Kidney (tissue), 13 donors: ENCODE measurements at regions not wholly inside any gene's neighbourhood (a gene's known extent, or its start where the extent isn't known, plus 50 kb on each side); places are given as distances from the start of the nearest gene placed in this dataset.

Experiments used
- DNase-seq, 5 donors: peaks; one replicate each; pipeline ENCODE4 v3.0.0-alpha.2; 2013 to 2020
- FAIRE-seq: peaks from 2 replicates; lab custom pipeline; 2012; peaks lifted over from hg19 to GRCh38; lab: Jason Lieb, UNC
- H3K27ac ChIP-seq, 2 donors: one replicate each; pipeline ENCODE4 v1.7.0; 2013; ENCODE audit warnings: low read depth in 2 of 2, low read length in 2 of 2, inconsistent platforms in 1 of 2
- H3K27me3 ChIP-seq: one replicate; pipeline ENCODE4 v1.7.1; 2013; ENCODE audit warnings: low read length, inconsistent platforms; ENCODE audit not compliant: control insufficient read depth, insufficient read depth
- H3K36me3 ChIP-seq, 3 donors: one replicate each; pipeline versions ENCODE4 v1.7.0 to v1.7.1; 2013; ENCODE audit warnings: low read length in 3 of 3, control low read depth in 1 of 3, inconsistent platforms in 1 of 3; ENCODE audit not compliant: insufficient read depth in 3 of 3, control insufficient read depth in 2 of 3
- H3K4me1 ChIP-seq, 3 donors: one replicate each; pipeline versions ENCODE4 v1.7.0 to v1.7.1; 2013; ENCODE audit warnings: low read length in 3 of 3, inconsistent platforms in 1 of 3, low read depth in 1 of 3; ENCODE audit not compliant: control insufficient read depth in 2 of 3, insufficient read depth in 2 of 3
- H3K4me3 ChIP-seq, 3 donors: one replicate each; pipeline versions ENCODE4 v1.7.0 to v1.8.1; 2013; ENCODE audit warnings: low read length in 3 of 3, control low read depth in 1 of 3, inconsistent platforms in 1 of 3
- H3K9ac ChIP-seq, 3 donors: one replicate each; pipeline versions ENCODE4 v1.7.0 to v1.7.1; 2013; ENCODE audit warnings: low read length in 3 of 3, control low read depth in 1 of 3, inconsistent platforms in 1 of 3
- H3K9me3 ChIP-seq, 3 donors: one replicate each; pipeline versions ENCODE4 v1.7.0 to v1.7.1; 2013; ENCODE audit warnings: low read length in 3 of 3, control low read depth in 1 of 3, inconsistent platforms in 1 of 3; ENCODE audit not compliant: control insufficient read depth in 2 of 3, insufficient read depth in 1 of 3
- intact Hi-C: fragments of 100-400 bp; cut with DNase I; formaldehyde crosslinking; loops from one replicate; pipeline ENCODE4 v1.11.1; 2022
- TF ChIP-seq, protein P1 (sequence below): IDR thresholded peaks from 3 replicates; pipeline ENCODE4 v1.5.1; 2012; ENCODE audit warnings: mild to moderate bottlenecking, moderate library complexity, borderline replicate concordance; ENCODE audit not compliant: insufficient read depth; ENCODE audit errors: extremely low read depth
- donor health status: control.
- donor health status: control.
- donor health status: control.
- donor health status: control.
- donor health status: control.
- donor health status: DM: yes; HTN: yes; CAD: no.
- donor health status: Normal renal cell carcinoma (clear cell type).

- intact Hi-C loops, result no loop called here
- FAIRE-seq (no peak), DNase-seq (no peak)
- H3K9ac ChIP-seq, result no peak overlapping the region
- TF ChIP-seq, protein P1, sequence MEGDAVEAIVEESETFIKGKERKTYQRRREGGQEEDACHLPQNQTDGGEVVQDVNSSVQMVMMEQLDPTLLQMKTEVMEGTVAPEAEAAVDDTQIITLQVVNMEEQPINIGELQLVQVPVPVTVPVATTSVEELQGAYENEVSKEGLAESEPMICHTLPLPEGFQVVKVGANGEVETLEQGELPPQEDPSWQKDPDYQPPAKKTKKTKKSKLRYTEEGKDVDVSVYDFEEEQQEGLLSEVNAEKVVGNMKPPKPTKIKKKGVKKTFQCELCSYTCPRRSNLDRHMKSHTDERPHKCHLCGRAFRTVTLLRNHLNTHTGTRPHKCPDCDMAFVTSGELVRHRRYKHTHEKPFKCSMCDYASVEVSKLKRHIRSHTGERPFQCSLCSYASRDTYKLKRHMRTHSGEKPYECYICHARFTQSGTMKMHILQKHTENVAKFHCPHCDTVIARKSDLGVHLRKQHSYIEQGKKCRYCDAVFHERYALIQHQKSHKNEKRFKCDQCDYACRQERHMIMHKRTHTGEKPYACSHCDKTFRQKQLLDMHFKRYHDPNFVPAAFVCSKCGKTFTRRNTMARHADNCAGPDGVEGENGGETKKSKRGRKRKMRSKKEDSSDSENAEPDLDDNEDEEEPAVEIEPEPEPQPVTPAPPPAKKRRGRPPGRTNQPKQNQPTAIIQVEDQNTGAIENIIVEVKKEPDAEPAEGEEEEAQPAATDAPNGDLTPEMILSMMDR, result no peak
- no peak overlapping the region for H3K4me3 ChIP-seq
- H3K9me3 ChIP-seq, result peaks cover 0 to 10% (median 3%) of the 10 kb centered on the region in 3 donors
- no peaks in the 10 kb centered on the region for H3K4me1 ChIP-seq
- H3K27ac ChIP-seq, result no peak overlapping the region
- no peaks in the 10 kb centered on the region for H3K36me3 ChIP-seq
- H3K27me3 ChIP-seq, result no peaks in the 10 kb centered on the region
Measured at GRCh38 chr5:117943541-117943940, 1044.8 kb downstream of the DTWD2 start.

DNA sequence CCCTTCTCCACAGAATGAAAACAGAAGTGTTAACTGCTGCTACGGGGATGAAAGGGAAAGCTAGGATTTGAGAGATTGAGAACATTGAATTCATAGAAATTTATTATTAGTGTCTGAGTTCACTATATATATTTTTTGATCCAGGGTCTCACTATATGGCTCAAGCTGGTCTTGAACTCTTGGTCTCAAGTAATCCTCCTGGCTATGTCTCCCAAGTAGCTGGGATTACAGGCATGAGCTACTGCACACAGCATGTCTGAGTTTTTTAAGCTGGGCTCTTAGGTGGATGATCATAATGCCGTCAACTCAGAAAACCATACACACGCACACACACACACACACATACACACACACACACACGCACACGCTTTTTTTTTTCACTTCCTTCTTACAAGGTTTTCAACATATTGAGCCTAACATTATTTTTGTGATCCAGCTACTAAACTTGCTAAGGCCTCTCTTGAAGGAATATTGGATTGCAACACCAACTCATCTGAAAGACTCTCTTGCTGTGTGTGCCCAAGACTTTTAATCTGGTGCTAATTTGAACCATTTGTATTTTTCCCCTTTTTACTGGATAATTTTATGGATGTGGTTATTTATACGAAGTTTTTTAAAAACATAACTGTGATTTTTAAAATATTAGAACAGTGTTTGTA lies 1045.4 kb downstream of the DTWD2 start:
- Histone ChIP-seq H3K4me1 (no peaks in the 10 kb centered on the region), H3K9ac (no peak overlapping the region), H3K36me3 (no peaks in the 10 kb centered on the region), H3K9me3 (peaks cover 0 to 10% (median 3%) of the 10 kb centered on the region in 3 donors), H3K27me3 (no peaks in the 10 kb centered on the region), H3K27ac (no peak overlapping the region), H3K4me3 (no peak overlapping the region)
- FAIRE-seq (no peak), DNase-seq (no peak)
- intact Hi-C loops, result no loop called here
- TF ChIP-seq, protein P1, result no peak

GRCh38 chr5:117893211-117893610 lies 1095.1 kb downstream of the DTWD2 start:
- TF ChIP-seq, protein P1, result no peak
- no peaks in the 10 kb centered on the region for H3K9me3 ChIP-seq
- no peaks in the 10 kb centered on the region for H3K4me1 ChIP-seq
- DNase-seq, result no peak
- intact Hi-C loops, result no loop called here
- H3K36me3 ChIP-seq, result no peaks in the 10 kb centered on the region
- no peak overlapping the region for H3K27ac ChIP-seq
- H3K9ac ChIP-seq, result no peak overlapping the region
- no peaks in the 10 kb centered on the region for H3K27me3 ChIP-seq
- H3K4me3 ChIP-seq, result no peak overlapping the region
- FAIRE-seq, result no peak

DNA sequence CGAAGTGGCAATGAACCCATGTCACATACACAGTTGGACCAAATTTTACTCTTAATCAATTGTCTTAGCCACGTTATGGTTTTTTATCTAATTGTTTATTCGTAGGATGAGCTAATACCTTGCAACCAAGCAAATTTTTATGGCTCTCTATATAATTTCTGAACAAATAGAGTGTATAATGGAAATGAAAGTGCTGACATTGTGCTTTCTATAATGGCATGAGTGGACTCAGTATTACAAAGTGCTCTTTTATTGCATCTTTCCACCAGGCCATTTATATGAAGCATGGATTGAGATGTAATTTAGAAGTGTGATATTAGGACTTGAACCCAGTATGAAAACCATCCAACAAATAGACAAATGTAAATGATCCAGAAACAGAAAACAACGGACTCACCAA lies 1096.0 kb downstream of the DTWD2 start:
- Histone ChIP-seq H3K36me3 (no peaks in the 10 kb centered on the region), H3K9me3 (no peaks in the 10 kb centered on the region), H3K4me3 (no peak overlapping the region), H3K4me1 (peaks cover 0 to 2% (median 0%) of the 10 kb centered on the region in 3 donors), H3K27ac (no peak overlapping the region), H3K27me3 (no peaks in the 10 kb centered on the region), H3K9ac (no peak overlapping the region)
- DNase-seq (no peak), FAIRE-seq (no peak)
- TF ChIP-seq, protein P1, result no peak
- intact Hi-C loops, result no loop called here
